CD4-positive, alpha-beta T cell (primary cell): ENCODE measurements at regions not wholly inside any gene's neighbourhood (a gene's known extent, or its start where the extent isn't known, plus 50 kb on each side); places are given as distances from the start of the nearest gene placed in this dataset.

Experiments used
- ATAC-seq: fragments of 200-7000 bp; cut with Tn5 transposase; one replicate; pipeline ENCODE4 v1.10.0; 2022; ENCODE audit warnings: mild to moderate bottlenecking; ENCODE audit not compliant: poor library complexity
- CTCF ChIA-PET: fragments of 350-600 bp; sonication (Branson Sonifier 250); formaldehyde crosslinking; loops from one replicate; lab custom pipeline; 2021; ENCODE audit warnings: antibody characterized with exemption, inconsistent platforms; lab: Charles Lee
- POLR2A ChIA-PET: fragments of 350-600 bp; sonication (Branson Sonifier 250); formaldehyde crosslinking; loops from one replicate; lab custom pipeline; 2021; ENCODE audit warnings: antibody characterized with exemption, inconsistent platforms; lab: Charles Lee
- DNase-seq, 14 experiments: peaks; one replicate each; pipeline ENCODE4 v3.0.0-alpha.2; 2013 to 2020; ENCODE audit warnings: mixed read lengths in 2 of 14
- H3K27ac ChIP-seq, 2 donors: one replicate each; pipeline versions ENCODE4 v1.5.1 to v1.7.0; 2013; ENCODE audit warnings: low read length in 2 of 2, low read depth in 1 of 2, mild to moderate bottlenecking in 1 of 2
- H3K27me3 ChIP-seq, 2 experiments: 1 replicate in 1 of 2; 2 replicates in 1 of 2; pipeline versions ENCODE4 v1.6.1 to v1.7.0; 2013; ENCODE audit warnings: low read length in 2 of 2, control low read depth in 1 of 2, mild to moderate bottlenecking in 1 of 2, moderate library complexity in 1 of 2; ENCODE audit not compliant: insufficient read depth in 2 of 2, control insufficient read depth in 1 of 2
- H3K36me3 ChIP-seq: one replicate; pipeline ENCODE4 v1.6.1; 2013; ENCODE audit warnings: low read length, control low read depth; ENCODE audit not compliant: insufficient read depth
- H3K4me1 ChIP-seq: one replicate; pipeline ENCODE4 v1.6.1; 2013; ENCODE audit warnings: low read length, control low read depth; ENCODE audit not compliant: insufficient read depth
- H3K4me3 ChIP-seq: one replicate; pipeline ENCODE4 v1.5.1; 2013; ENCODE audit warnings: mild to moderate bottlenecking, low read length, moderate library complexity
- H3K9me3 ChIP-seq, 2 experiments: 1 replicate in 1 of 2; 2 replicates in 1 of 2; pipeline versions ENCODE4 v1.6.1 to v1.7.0; 2013; ENCODE audit warnings: low read length in 2 of 2, mild to moderate bottlenecking in 2 of 2, control low read depth in 1 of 2, moderate library complexity in 1 of 2; ENCODE audit not compliant: control insufficient read depth in 1 of 2, insufficient read depth in 1 of 2
- H3K27ac Mint-ChIP-seq: one replicate; pipeline ENCODE4 v1.8.0; 2020; ENCODE audit warnings: mixed read lengths
- H3K27me3 Mint-ChIP-seq: one replicate; pipeline ENCODE4 v1.8.0; 2021; ENCODE audit warnings: mixed read lengths
- H3K36me3 Mint-ChIP-seq: one replicate; pipeline ENCODE4 v1.8.0; 2021; ENCODE audit warnings: low read depth, mixed read lengths
- H3K4me1 Mint-ChIP-seq: one replicate; pipeline ENCODE4 v1.8.0; 2021; ENCODE audit warnings: low read depth, mixed read lengths
- H3K4me3 Mint-ChIP-seq: one replicate; pipeline ENCODE4 v1.8.0; 2020; ENCODE audit warnings: mild to moderate bottlenecking, mixed read lengths
- H3K9me3 Mint-ChIP-seq: one replicate; pipeline ENCODE4 v1.8.0; 2020; ENCODE audit warnings: mixed read lengths
- intact Hi-C, 2 experiments: fragments of 100-400 bp; cut with DNase I in 1 of 2; cut with micrococcal nuclease in 1 of 2; formaldehyde crosslinking; loops; one replicate each; pipeline versions ENCODE4 v1.15.1 to v1.9.0; 2023 to 2025; cut with DNase I, micrococcal nuclease
- TF ChIP-seq, protein P1 (sequence below): fragments of 200-600 bp; IDR thresholded peaks from one replicate; pipeline ENCODE4 v1.8.0; 2022; ENCODE audit warnings: antibody characterized with exemption, mild to moderate bottlenecking

DNA sequence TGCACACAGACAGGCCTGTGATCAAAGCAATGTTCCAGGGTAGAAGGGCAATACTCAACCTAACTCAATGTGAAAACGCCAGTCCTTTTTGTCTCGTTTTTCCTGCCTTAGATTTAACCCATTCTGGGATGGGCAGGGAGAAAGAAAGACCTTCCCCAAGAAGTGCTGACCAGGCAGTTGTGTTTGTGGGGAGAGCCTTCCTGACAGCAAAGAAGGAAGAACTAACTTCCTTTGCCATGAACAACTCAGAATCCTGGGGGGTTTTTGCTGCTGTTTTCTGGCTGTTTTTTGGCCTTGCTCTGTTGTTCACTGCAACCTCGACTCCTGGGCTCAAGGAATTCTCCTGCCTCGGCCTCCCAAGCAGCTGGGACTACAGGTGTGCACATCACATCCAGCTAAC, 112.0 kb upstream of the RAB4A start:
- H3K27me3 Mint-ChIP-seq, result no peaks in the 10 kb centered on the region
- POLR2A ChIA-PET, result no interaction called here
- H3K36me3 ChIP-seq, result no peaks in the 10 kb centered on the region
- ATAC-seq, result no peak
- no peaks in the 10 kb centered on the region for H3K36me3 Mint-ChIP-seq
- intact Hi-C loops, result no loop called here
- TF ChIP-seq, protein P1, sequence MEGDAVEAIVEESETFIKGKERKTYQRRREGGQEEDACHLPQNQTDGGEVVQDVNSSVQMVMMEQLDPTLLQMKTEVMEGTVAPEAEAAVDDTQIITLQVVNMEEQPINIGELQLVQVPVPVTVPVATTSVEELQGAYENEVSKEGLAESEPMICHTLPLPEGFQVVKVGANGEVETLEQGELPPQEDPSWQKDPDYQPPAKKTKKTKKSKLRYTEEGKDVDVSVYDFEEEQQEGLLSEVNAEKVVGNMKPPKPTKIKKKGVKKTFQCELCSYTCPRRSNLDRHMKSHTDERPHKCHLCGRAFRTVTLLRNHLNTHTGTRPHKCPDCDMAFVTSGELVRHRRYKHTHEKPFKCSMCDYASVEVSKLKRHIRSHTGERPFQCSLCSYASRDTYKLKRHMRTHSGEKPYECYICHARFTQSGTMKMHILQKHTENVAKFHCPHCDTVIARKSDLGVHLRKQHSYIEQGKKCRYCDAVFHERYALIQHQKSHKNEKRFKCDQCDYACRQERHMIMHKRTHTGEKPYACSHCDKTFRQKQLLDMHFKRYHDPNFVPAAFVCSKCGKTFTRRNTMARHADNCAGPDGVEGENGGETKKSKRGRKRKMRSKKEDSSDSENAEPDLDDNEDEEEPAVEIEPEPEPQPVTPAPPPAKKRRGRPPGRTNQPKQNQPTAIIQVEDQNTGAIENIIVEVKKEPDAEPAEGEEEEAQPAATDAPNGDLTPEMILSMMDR, result no peak
- no peak overlapping the region for H3K27ac ChIP-seq
- no peak for DNase-seq
- no peak overlapping the region for H3K4me3 ChIP-seq
- no peak overlapping the region for H3K27ac Mint-ChIP-seq
- CTCF ChIA-PET, result no interaction called here
- H3K4me3 Mint-ChIP-seq, result no peak overlapping the region
- H3K9me3 Mint-ChIP-seq, result no peaks in the 10 kb centered on the region
- peaks cover 29% of the 10 kb centered on the region for H3K4me1 Mint-ChIP-seq
- no peaks in the 10 kb centered on the region for H3K9me3 ChIP-seq
- no peaks in the 10 kb centered on the region for H3K27me3 ChIP-seq
- peaks cover 22% of the 10 kb centered on the region for H3K4me1 ChIP-seq

DNA sequence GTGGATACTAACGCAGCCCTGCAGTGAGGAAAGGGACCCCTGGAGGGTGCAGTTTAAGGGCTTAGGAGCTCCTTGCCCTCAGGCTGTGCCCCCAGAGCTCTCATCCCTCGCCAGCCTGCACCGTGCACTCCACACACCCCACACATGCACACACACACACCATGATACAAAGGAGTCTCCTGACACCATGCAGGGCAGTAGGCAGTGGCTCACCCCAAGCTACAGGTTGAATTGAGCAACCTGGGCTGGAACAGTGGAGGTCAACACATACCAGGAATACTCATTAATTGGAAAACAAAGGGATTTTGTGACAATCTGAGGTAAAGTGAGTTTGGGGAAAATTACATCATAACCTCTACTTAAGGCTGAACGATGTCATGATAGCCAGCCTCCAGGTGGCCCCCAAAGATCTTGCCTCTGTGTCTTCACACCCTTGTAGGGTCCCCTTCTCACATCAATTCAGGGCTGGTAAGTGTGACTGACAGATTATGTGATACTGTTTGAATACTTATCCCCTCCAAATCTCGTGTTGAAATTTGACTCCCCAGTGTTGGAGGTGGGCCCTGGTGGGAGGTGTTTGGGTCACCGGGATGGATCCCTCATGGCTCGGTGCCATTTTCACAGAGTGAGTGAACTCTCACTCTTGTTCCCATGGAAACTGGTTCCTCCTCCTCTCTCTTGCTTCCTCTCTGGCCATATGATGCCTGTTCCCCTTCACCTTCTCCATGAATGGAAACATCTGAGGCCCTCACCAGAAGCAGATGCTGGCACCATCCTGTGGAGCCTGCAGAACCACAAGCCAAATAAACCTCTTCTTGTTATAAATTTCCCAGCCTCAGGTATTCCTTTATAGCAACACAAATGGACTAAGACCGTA, 111.0 kb upstream of the RAB4A start:
- Mint-ChIP-seq H3K36me3 (no peaks in the 10 kb centered on the region), H3K27me3 (no peaks in the 10 kb centered on the region), H3K4me3 (no peak overlapping the region), H3K4me1 (peaks cover 20% of the 10 kb centered on the region), H3K9me3 (no peaks in the 10 kb centered on the region), H3K27ac (no peak overlapping the region)
- Histone ChIP-seq H3K9me3 (no peaks in the 10 kb centered on the region), H3K36me3 (no peaks in the 10 kb centered on the region), H3K27ac (no peak overlapping the region), H3K27me3 (no peaks in the 10 kb centered on the region), H3K4me1 (peaks cover 15% of the 10 kb centered on the region), H3K4me3 (no peak overlapping the region)
- DNase-seq (no peak), ATAC-seq (no peak)
- TF ChIP-seq, protein P1, result no peak
- ChIA-PET CTCF (no interaction called here), POLR2A (no interaction called here)
- intact Hi-C loops, result no loop called here

DNA sequence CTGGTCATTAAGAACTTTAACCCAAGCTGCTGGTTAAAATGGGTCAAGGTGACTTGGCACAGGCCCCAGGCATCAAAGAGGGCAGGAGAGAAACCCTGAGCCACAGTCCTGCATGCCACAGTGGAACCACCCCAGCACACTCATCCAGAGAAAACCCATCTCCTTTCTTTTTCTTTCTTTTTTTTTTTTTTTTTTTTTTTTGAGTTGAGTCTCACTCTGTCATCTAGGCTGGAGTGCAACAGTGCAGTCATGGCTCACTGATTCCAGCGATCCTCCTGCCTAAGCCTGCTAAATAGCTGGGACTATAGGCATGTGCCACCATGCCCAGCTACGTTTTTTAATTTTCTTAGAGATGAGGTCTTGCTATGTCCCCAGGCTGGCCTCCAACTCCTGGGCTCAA, 109.2 kb upstream of the RAB4A start:
- Histone ChIP-seq H3K27ac (no peak overlapping the region), H3K9me3 (no peaks in the 10 kb centered on the region), H3K36me3 (no peaks in the 10 kb centered on the region), H3K4me1 (peaks cover 2% of the 10 kb centered on the region), H3K4me3 (no peak overlapping the region), H3K27me3 (no peaks in the 10 kb centered on the region)
- TF ChIP-seq, protein P1, result no peak
- H3K4me3 Mint-ChIP-seq, result no peak overlapping the region
- ChIA-PET CTCF (interaction anchor here (0.7 kb wide), 1 partner anchor 478 kb away, joined by 3 read pairs; no protein-coding TSS in a partner anchor), POLR2A (no interaction called here)
- H3K36me3 Mint-ChIP-seq, result no peaks in the 10 kb centered on the region
- no peaks in the 10 kb centered on the region for H3K9me3 Mint-ChIP-seq
- no peak for DNase-seq
- no peaks in the 10 kb centered on the region for H3K27me3 Mint-ChIP-seq
- intact Hi-C loops, result no loop called here
- H3K4me1 Mint-ChIP-seq, result peaks cover 2% of the 10 kb centered on the region
- H3K27ac Mint-ChIP-seq, result no peak overlapping the region
- ATAC-seq, result no peak
